Fibroblast of skin of left quadriceps (primary cell): ENCODE measurements at regions not wholly inside any gene's neighbourhood (a gene's known extent, or its start where the extent isn't known, plus 50 kb on each side); places are given as distances from the start of the nearest gene placed in this dataset.

Source experiments
- DNase-seq, 2 experiments: peaks; one replicate each; pipeline ENCODE4 v3.0.0-alpha.2; 2013; ENCODE audit warnings: low read depth in 2 of 2

DNA sequence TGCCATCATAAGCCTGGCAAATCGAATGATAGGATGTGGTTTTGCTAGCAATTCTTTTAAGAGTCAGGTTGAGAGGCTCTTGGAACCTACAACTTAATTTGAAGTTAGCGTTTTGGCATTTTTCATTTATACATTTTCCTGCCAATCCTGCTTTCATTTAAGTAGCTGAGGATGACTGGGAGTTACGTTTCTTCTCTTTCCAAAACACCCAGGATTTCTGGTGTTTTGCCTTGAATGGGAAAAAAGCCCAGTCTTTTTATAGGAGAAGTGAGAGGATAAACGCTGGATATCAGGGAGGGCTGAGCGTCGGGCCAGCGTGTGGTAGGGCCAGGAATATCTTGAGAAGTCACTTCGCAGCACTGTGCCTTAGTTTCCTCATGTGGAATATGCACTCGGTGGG lies 174.2 kb upstream of the HAND2 start:
- DNase-seq: no peak

DNA sequence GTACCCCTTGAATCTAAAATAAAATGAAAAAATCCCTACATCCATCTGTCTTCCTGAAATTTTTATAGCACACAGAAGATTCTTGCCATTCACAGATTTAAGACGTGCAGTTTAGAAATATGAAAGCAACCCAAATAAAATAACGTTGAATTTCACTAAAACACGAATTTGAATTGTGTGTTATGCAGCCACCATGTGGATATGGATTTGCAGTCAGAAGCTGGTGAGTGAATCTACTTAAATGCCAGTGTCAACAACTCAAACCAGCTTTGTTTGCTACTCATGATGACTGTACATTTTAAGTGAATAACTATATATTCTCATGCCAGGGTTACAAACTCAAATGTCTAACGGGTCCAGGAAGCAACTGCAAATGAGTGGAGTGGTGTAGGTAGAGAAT lies 173.0 kb upstream of the HAND2 start:
- no peak for DNase-seq

DNA sequence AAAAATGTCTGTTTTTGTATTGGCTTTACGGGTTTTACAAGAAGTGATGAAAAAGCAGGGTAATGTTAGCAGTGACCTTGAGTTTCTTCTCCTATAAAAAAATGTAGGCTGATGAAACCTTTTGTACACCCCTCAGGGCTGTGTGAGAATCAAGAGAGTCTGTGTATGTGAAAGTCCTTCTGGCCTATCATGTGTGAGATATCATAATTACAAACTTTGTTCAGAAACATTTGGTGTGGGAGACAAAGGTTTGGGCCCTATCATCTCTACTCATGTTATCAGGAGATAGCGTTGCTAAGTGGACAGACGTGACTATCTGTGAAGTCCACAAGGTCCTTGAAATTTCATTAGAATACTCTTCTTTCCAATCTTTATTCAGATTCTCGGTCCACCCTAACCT lies 170.6 kb upstream of the HAND2 start:
- no peak for DNase-seq

DNA sequence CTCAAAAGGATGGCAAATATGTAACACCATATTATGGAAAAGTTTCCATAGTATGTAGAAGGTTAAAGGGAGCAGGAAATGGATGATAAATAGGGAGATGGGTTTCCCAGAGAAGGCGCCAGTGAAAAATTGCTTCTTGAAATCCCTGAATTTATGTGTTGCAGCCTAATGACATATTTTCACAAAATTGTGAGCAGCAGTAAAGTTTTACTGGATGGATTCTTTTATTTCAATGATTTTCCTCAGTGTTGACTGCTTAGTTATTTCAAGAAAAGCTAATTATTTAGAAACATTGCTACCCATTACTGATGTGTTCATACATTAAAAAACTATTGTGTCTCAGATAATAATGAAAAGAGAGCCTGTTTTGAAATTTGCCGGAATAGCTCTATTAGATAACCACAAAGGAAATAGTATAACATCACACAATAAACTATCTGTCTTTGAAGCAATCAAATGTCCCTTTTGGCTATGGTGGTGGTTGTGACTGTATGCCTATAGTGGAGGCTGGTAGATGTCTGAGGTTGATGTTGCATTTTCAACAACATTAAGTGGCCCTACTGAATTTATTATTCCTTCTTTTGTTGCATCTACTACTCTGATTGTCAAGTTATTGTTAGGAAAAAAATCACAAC lies 169.9 kb upstream of the HAND2 start:
- DNase-seq: no peak

DNA sequence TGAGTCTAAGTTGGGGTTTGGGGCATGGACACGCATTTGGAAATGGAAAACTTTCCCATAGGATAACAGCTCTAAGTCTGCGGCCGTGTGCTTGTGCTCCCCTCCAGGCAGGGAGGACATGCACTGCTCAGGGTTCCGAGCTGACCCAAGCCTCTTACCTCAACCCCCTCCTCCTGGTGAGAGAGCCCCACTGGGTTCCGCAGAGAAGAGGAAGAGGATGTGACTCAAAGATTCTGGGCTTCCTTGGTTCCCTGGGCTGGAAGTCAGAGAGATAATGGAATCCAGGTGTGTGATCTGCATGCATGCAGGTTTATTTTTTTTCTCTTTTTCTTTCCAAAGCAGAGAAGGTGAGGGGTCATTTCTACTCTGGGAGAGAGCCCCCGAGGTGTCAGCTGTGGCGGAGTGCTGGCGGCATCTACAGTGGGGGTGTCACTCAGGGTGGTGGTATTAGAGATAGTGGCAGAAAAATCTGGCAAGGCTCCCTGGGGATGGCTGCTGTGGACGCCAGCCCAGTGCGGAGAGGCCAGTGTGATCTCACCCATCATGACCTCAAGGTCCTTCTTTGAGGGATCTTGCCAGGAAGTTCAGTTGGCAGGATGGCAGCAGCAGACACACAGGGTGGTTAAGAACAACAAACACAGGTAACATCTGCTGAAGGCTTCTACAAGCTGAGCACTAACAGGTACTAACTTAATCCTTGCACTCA lies 168.7 kb upstream of the HAND2 start:
- DNase-seq: peak; percentile 12 to 21

DNA sequence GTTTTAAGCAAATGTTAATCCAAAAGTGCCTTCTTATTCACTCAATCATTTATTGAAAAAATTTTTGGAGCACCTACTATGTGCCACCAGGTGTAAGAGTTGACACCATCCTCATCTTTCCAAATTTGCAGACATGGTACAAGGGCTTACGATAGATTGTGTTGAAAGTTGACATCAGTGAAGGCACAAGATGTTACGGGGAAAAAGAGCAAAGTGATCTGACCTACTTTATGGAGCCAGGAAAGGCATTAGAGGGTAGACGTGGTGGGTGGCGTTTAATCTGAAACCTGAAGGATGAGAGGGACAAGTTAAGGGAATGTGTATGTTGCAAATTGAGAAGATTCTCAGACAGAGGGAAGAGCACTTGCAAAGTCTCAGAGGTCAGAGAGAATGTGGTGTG lies 167.8 kb upstream of the HAND2 start:
- DNase-seq: no peak

DNA sequence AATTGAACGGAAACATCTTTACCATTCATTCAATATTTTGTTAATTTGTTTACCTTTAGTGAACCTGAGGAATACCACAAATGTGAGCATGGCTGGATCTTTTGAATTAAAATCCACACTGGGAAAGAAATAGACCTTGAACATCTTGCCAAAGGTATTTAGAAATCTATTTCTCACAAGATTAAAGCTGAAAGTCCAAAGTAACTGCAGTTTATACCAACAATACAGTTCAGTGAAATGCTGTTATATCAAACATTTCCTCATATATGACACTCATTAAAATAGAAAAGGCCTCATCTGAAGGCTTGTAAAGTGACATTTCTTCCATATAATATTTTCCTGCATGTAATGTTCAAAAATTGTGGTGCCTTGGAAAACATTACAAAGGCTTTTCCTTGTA lies 166.5 kb upstream of the HAND2 start:
- no peak for DNase-seq

DNA sequence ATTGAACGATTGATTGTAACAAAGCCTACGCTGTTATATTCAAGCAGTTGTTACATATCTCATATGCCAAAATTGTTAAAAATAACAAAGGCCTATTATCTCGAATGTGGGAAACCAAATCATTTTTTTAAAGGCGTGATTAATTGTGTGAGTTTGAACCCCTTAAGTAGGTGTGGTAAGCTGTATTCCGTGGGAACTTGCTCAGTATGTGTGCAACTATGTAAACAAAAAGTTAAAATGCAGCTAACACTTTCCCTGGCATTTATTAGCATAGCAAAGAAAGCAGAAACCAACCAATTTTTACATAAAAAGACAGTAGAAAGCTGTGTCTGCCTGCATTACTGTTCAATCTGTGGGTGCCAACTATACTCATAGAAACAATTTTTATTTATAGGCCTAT lies 166.0 kb upstream of the HAND2 start:
- DNase-seq: no peak

DNA sequence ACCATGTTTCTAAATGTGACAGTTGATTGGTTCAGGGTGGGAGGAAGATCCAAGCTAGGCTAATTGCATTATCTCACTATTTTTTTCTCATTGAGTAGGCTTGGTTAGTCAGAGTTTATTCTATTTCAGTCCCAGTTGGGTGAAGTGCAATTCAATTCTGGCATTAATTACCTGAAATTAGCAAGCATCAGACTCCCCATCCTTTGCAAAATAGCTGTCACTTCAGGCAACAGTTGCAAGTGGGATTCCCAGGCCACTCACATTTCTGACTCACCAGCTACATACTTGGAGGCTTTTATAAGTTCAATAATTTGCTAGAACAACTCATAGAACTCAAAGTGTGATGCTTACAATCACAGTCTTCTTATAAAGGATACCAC lies 155.8 kb upstream of the HAND2 start:
- DNase-seq: no peak

DNA sequence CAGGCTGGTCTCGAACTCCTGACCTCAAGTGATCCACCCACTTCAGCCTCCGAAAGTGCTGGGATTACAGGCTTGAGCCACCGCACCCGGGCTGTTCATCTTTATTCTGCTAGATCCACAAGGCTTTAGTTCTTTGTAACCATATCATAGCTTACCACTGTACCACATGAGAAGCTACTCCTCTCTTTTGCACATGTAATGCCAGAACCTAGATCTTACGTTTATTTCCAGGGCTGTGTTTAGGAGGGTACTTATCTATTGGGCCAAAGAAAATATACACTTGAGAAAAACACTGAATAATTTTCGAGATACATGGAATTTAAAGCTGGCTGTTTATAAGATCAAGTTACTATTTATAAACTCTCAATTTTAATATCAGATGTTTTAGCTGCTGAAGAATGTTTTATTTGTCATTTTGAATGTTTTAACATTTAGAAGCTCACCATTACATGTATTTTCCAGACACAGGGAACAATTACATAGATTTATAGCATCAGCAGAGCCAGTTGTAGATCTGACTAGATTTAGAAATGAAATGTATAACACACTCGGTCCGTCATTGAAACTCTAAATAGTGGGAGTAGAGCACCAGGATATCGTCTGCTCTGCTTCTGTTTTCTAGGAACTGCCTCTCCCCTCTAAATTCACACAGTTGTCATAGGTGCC lies 155.3 kb upstream of the HAND2 start:
- DNase-seq: no peak

DNA sequence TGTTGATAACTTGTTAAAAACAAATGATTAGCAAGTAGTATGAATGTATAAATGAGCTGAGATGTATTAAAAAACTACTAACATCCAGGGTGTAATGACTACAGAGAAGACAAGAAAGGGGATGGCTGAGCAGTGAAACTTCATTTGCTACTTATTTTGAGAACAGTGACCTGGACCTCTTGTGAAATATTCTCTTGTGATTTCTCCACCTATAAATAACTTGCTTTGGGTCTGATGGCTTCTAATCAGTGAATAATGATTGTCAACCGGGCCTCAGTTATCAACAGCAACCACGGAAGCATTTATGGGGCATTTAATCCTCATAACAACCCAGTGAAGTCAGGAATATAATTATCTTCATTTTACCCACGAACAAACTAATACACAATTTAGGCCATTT lies 154.2 kb upstream of the HAND2 start:
- DNase-seq: no peak

DNA sequence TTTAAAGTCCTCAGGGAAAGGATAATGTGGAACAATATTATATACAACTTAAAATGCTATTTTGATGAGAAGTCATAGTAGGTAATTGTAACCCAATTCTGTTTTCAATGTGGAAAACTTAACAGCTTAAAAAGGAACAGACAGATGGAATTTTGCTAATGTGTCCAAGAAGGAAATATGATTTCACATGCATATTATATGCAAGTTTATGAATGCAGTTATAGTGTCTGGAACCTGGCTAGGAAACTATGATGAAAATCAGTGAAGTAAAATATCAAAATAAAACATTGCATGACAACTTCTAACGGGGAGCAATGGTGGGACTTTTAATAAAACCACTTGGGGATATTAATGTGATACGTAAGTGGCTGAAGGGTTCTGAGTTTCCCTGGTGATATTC lies 152.6 kb upstream of the HAND2 start:
- no peak for DNase-seq

DNA sequence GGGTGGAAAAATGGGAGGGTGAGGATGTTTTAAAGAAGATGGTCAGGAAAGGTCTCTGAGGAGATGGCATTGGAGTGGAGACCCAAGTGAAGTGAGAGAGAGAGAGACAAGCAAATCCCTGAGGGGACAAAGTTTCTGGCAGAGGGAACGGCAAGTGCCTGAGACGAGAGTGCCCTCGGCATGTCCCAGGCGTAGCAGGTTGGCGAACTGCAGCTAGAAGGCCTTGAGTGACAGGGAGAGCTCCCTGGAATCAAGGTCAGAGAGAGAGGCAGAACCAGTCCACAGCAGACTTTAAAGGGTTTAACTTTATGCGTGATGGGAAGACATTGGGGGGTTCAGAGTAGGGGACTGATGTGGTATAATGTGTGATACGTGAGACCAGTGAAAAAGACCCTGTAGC lies 150.2 kb upstream of the HAND2 start:
- DNase-seq: no peak

DNA sequence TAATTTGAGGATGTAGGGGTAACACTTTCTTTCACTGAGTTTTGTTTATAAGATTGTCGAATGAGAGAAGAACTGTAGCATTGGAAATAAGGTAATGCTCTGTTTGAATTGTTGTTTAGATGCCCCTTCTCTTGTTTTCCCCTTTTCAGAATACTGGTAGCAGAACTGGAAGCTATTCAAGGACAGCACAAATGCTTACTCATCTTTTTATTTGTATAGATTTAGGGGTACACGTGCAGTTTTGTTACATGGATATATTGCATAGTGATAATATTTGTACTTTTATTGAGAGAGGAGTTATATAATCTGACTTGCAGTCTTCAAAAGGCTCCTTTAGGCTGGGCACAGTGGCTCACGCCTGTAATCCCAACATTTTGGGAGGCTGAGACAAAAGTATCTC lies 145.4 kb upstream of the HAND2 start:
- no peak for DNase-seq

DNA sequence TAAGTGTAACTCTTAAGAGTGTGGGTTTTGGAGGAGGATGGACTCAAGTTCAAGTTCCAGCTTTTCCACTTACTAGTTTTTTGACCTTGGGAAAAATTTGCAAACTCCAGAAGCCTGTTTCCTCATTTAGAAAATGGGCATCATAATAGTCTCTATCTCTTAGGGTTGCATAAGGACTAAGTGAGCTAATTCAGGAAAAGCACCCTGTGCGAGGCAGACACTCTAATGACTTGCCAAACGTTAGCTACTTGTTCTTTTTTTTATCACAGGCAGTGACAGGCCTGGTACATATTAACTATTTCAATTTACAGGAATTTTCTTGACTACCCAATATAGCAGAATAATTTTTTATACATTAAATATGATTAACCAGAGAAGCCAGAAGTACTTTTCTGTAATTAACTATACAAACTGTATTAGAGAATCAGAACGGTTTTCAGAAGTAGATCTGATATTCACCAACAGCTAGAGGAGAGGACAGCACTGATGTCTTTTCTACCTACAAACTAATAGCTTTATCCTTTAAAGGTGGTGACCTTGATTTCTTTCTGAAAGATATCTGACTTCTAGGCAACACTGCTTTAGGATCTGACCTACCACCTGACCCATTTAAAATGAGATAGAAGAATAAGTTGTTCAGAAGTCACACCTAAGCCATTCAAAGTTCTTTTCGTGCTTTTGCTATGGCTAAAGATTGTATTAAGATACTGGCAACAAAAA lies 139.6 kb upstream of the HAND2 start:
- DNase-seq: no peak

DNA sequence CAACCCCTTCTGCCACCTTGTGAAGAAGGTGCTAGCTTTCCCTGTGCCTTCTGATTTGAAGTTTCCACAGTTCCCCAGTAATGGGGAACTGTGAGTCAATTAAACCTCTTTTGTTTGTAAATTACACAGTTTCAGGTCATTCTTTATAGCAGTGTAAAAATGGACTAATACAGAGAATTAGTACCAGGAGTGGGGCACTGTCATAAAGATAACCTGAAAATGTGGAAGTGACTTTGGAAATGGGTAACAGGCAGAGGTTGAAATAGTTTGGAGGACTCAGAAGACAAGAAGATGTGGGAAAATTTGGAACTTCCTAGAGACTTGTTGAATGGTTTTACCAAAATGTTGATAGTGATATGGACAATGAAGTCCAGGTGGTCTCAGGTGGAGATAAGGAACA lies 131.0 kb upstream of the HAND2 start:
- DNase-seq: no peak

DNA sequence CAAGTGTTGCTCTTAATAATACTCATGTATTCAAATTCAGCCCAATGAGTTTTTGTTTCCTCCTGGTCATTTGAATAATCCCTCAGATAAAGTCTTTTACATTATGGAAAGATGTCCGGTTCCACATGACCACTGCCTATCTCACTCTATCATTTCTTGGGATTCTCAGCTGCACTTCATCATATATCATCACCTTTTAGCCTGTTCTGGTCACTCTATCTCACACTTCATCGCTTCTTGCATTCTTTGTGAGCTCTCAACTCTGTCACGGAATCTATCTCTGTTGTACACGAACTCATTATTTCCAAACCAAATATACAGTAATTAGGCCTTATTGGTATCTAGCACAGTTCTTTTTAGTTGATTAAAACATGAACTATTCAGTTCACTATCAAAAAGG lies 126.9 kb upstream of the HAND2 start:
- DNase-seq: no peak

DNA sequence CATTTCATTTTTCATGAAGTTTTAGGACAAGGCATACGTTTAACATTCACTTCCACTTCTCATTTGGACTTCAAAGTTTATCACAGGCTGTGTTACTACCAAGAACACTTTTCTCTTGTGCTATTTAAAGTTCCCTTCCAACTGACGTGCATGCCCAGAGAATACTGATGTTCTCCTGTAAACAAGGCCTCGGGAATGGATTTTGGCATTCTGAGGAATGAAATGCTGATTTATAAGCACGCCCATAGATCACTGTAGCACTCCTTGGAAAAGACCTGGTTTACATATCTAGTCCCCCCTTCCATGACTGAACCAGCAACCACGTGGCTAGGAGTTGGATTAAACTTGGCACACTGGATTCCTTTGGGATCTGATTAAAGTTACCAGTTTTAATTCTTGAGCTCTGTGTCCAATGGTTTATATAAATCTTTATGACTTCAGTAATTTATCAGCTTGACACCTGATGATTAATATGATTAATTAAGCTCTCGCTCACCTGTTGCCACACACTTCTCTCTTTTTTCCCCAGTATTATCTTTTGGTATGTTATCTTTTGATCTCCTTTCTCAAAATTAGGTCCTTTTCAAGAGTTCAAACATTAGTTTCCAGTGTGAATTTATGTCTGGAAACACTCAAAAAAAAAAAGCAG lies 122.4 kb upstream of the HAND2 start:
- no peak for DNase-seq

DNA sequence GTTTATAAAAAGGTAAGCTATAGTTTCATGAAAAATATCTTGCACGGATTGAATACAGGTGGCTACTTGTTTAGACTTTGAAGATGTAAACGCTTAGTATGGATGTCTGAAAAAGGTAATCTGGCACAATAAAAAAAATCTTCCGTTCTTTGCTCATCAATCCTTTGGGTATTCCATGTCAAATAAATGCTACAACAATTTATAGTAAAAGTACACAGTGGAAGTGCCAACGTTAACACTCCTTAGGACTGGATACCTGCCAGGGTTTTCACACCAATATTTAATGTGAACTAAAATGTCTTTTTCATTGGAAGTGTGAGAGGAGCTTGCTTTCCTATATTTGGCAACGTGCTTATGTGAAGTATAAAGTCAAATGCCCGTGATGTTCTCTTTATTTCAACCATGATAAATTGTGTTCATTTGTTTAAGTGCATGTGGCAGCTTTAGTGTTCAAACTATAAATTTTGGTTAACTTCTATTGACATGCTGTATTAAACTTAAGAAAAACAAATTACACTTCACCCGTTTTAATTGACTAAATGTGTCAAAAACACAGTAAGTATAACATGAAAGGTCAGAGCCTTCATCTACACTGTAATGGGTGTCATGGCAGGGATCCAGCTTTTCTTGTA lies 121.7 kb upstream of the HAND2 start:
- no peak for DNase-seq

DNA sequence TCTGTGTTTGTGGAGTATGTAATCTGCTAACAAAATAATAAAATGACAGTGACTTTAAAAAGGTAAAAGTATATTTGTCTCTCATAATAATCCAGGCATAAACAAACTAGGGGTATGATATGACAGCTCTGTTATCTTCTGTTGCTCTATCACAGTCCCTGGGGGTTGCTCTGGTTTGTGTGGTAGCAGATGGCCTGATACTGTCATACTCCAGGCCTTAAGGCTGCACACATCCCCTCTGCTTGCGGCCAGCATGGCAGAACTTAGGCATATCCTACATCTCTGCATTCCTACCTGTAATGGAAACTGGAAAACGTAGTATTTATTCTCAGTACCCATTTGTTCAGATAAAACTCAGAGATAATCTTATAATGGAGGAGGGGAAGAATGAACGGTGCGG lies 117.9 kb upstream of the HAND2 start:
- DNase-seq: no peak

DNA sequence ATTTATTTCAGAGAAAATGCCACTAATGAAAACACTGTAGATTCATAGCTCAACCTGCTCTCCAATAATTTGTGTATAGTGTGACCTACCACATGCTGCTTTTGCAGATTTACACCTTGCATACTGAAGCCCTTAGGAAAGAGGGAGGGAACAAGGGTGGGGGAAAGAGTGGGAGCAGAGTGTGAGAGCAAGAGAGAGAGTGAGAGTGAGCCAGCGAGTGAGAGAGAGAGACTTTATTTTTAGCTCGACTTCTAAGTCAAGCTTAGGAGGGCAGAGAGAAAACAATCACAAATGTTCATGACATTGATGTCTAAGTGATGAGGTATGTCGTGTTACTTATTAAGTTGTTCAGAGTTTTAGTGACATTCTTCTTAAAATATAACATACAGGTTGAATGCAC lies 112.5 kb upstream of the HAND2 start:
- DNase-seq: no peak

DNA sequence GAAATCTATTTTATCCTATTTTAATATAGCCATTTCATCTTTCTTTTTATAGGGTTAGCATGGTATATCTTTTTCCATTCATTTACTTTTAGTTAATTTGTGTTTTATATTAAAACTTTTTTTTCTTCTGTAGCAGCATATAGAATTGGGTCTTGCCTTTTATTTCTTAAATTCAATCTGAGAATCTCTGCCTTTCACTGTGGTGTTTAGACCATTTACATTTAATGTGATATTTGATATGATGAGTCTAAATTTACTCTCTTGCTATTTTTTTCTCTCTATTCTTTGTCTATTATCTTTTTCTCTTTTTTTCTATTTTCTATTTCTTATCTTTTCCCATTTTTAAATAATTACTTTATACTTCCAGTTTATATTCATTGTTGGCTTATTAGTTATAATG lies 105.4 kb upstream of the HAND2 start:
- no peak for DNase-seq
